Fibroblast of lung (primary cell): ENCODE measurements at regions not wholly inside any gene's neighbourhood (a gene's known extent, or its start where the extent isn't known, plus 50 kb on each side); places are given as distances from the start of the nearest gene placed in this dataset.

Experiments used
- DNase-seq, 2 donors: peaks; one replicate each; pipeline versions ENCODE4 v3.0.0 to v3.0.0-alpha.2; 2010; ENCODE audit warnings: low read depth in 2 of 2
- H2AFZ ChIP-seq: 2 replicates; pipeline ENCODE4 v1.5.1; 2012; ENCODE audit warnings: low read length, control low read depth, inconsistent platforms
- H3K27ac ChIP-seq: 2 replicates; pipeline ENCODE4 v1.5.1; 2011; ENCODE audit warnings: low read length, control low read depth; ENCODE audit not compliant: insufficient read depth
- H3K27me3 ChIP-seq: 2 replicates; pipeline ENCODE4 v1.5.1; 2011; ENCODE audit warnings: mild to moderate bottlenecking, low read length; ENCODE audit not compliant: control insufficient read depth, insufficient read depth
- H3K36me3 ChIP-seq: 2 replicates; pipeline ENCODE4 v1.5.1; 2011; ENCODE audit warnings: low read length; ENCODE audit not compliant: control insufficient read depth, insufficient read depth
- H3K4me1 ChIP-seq: 2 replicates; pipeline ENCODE4 v1.5.1; 2011; ENCODE audit warnings: low read length; ENCODE audit not compliant: control insufficient read depth, insufficient read depth; ENCODE audit errors: extremely low read depth
- H3K4me2 ChIP-seq: 2 replicates; pipeline ENCODE4 v1.5.1; 2011; ENCODE audit warnings: low read length, control low read depth; ENCODE audit not compliant: insufficient read depth; ENCODE audit errors: extremely low read depth
- H3K4me3 ChIP-seq, 4 experiments: fragments of 200-600 bp in 1 of 4; sonication (generic) in 1 of 4; replicated peaks in 1 of 4; 2 replicates each; pipeline ENCODE4 v1.5.1; 2011 to 2016; ENCODE audit warnings: low read length in 4 of 4, low read depth in 3 of 4, mild to moderate bottlenecking in 3 of 4, control low read depth in 2 of 4, inconsistent platforms in 1 of 4, mixed read lengths in 1 of 4; ENCODE audit not compliant: insufficient read depth in 1 of 4; ENCODE audit errors: control extremely low read depth in 1 of 4
- H3K79me2 ChIP-seq: 2 replicates; pipeline ENCODE4 v1.5.1; 2012; ENCODE audit warnings: mild to moderate bottlenecking, low read length, inconsistent platforms; ENCODE audit not compliant: control insufficient read depth, insufficient read depth
- H3K9ac ChIP-seq: 2 replicates; pipeline ENCODE4 v1.5.1; 2011; ENCODE audit warnings: mild to moderate bottlenecking, low read length, control low read depth; ENCODE audit not compliant: insufficient read depth
- H3K9me3 ChIP-seq: 2 replicates; pipeline ENCODE4 v1.5.1; 2012; ENCODE audit warnings: low read depth, low read length; ENCODE audit not compliant: control insufficient read depth, insufficient read depth
- H4K20me1 ChIP-seq: 2 replicates; pipeline ENCODE4 v1.5.1; 2011; ENCODE audit warnings: low read length; ENCODE audit not compliant: control insufficient read depth, insufficient read depth; ENCODE audit errors: extremely low read depth
- CTCF ChIP-seq, 2 donors: IDR thresholded peaks in 1 of 2; conservative IDR thresholded peaks in 1 of 2; 1 replicate in 1 of 2; 2 replicates in 1 of 2; pipeline ENCODE4 v1.5.1; 2011 to 2012; ENCODE audit warnings: low read length in 2 of 2, control low read depth in 1 of 2, inconsistent platforms in 1 of 2, low read depth in 1 of 2, mild to moderate bottlenecking in 1 of 2
- EZH2 ChIP-seq: IDR thresholded peaks from 2 replicates; pipeline ENCODE4 v1.5.1; 2012; ENCODE audit warnings: low read length, control low read depth, mild to moderate bottlenecking; ENCODE audit errors: missing control alignments

- no peaks in the 10 kb centered on the region for H3K27me3 ChIP-seq
- no peaks in the 10 kb centered on the region for H3K9me3 ChIP-seq
- no peak for TF ChIP-seq CTCF (conservative IDR thresholded peaks at IDR 0.05 in 1 of 2, IDR thresholded peaks at IDR 0.05 in 1 of 2; ENCODE audit: low read depth in 1 of 2, low read length in 2 of 2)
- no peak for TF ChIP-seq EZH2
- no peak for DNase-seq
- no peak overlapping the region for H3K27ac ChIP-seq
- H3K36me3 ChIP-seq: no peaks in the 10 kb centered on the region
- H2AFZ ChIP-seq: no peak overlapping the region
- no peaks in the 10 kb centered on the region for H3K79me2 ChIP-seq
- H3K9ac ChIP-seq: no peak overlapping the region
- no peaks in the 10 kb centered on the region for H3K4me1 ChIP-seq
- no peak overlapping the region for H3K4me2 ChIP-seq
- H4K20me1 ChIP-seq: no peaks in the 10 kb centered on the region
- H3K4me3 ChIP-seq: no peak overlapping the region
These were observed 53.8 kb upstream of the FBN2 start for GRCh38 chr5:128591598-128592455.

- Histone ChIP-seq H3K4me3 (no peak overlapping the region), H3K4me2 (no peak overlapping the region), H3K27ac (no peak overlapping the region), H2AFZ (no peak overlapping the region), H3K36me3 (no peaks in the 10 kb centered on the region), H3K9me3 (no peaks in the 10 kb centered on the region), H3K27me3 (no peaks in the 10 kb centered on the region), H3K79me2 (no peaks in the 10 kb centered on the region), H3K9ac (no peak overlapping the region), H3K4me1 (no peaks in the 10 kb centered on the region), H4K20me1 (no peaks in the 10 kb centered on the region)
- peak; percentile 26 to 27 for DNase-seq
- TF ChIP-seq CTCF (conservative IDR thresholded peaks at IDR 0.05 in 1 of 2, IDR thresholded peaks at IDR 0.05 in 1 of 2; ENCODE audit: low read depth in 1 of 2, low read length in 2 of 2) (no peak), EZH2 (no peak)
These were observed 58.0 kb upstream of the FBN2 start for GRCh38 chr5:128596071-128596470.

GRCh38 chr5:128597156-128597555 lies 59.1 kb upstream of the FBN2 start:
- Histone ChIP-seq H3K4me3 (no peak overlapping the region), H3K4me1 (no peaks in the 10 kb centered on the region), H3K36me3 (no peaks in the 10 kb centered on the region), H3K79me2 (no peaks in the 10 kb centered on the region), H3K9me3 (no peaks in the 10 kb centered on the region), H2AFZ (no peak overlapping the region), H3K4me2 (no peak overlapping the region), H3K9ac (no peak overlapping the region), H3K27ac (no peak overlapping the region), H4K20me1 (no peaks in the 10 kb centered on the region), H3K27me3 (no peaks in the 10 kb centered on the region)
- no peak for DNase-seq
- TF ChIP-seq EZH2: no peak
- TF ChIP-seq CTCF (conservative IDR thresholded peaks at IDR 0.05 in 1 of 2, IDR thresholded peaks at IDR 0.05 in 1 of 2; ENCODE audit: low read depth in 1 of 2, low read length in 2 of 2): no peak
